B cell (primary cell): ENCODE measurements at regions not wholly inside any gene's neighbourhood (a gene's known extent, or its start where the extent isn't known, plus 50 kb on each side); places are given as distances from the start of the nearest gene placed in this dataset.

Experiments
- ATAC-seq: fragments of 200-7000 bp; cut with Tn5 transposase; one replicate; pipeline ENCODE4 v1.10.0; 2021; ENCODE audit warnings: low read depth, mild to moderate bottlenecking, moderate number of reproducible peaks, moderate library complexity
- CTCF ChIA-PET: fragments of 350-600 bp; sonication (Branson Sonifier 250); formaldehyde crosslinking; loops from one replicate; lab custom pipeline; 2021; ENCODE audit warnings: antibody characterized with exemption, inconsistent platforms; lab: Charles Lee
- POLR2A ChIA-PET: fragments of 350-600 bp; sonication (Branson Sonifier 250); formaldehyde crosslinking; loops from one replicate; lab custom pipeline; 2021; ENCODE audit warnings: antibody characterized with exemption; lab: Charles Lee
- DNase-seq: peaks from one replicate; pipeline ENCODE4 v3.0.0; 2013
- H2AFZ ChIP-seq: 2 replicates; pipeline ENCODE4 v1.6.1; 2012; ENCODE audit warnings: mild to moderate bottlenecking, low read depth, low read length; ENCODE audit not compliant: insufficient read depth, poor library complexity, severe bottlenecking
- H3K27ac ChIP-seq, 2 donors: 1 replicate in 1 of 2; 2 replicates in 1 of 2; pipeline ENCODE4 v1.5.1; 2012 to 2013; ENCODE audit warnings: low read length in 2 of 2, mild to moderate bottlenecking in 2 of 2, moderate library complexity in 1 of 2
- H3K27me3 ChIP-seq, 4 experiments: fragments of 200-600 bp in 1 of 4; sonication (generic) in 1 of 4; replicated peaks in 1 of 4; 1 replicate in 2 of 4; 2 replicates in 2 of 4; pipeline versions ENCODE4 v1.6.1 to v1.7.0; 2013 to 2016; ENCODE audit warnings: low read length in 3 of 4, mild to moderate bottlenecking in 2 of 4, mixed read lengths in 1 of 4, moderate library complexity in 1 of 4; ENCODE audit not compliant: insufficient read depth in 4 of 4, control insufficient read depth in 3 of 4; ENCODE audit errors: control extremely low read depth in 1 of 4
- H3K36me3 ChIP-seq, 2 experiments: replicated peaks in 1 of 2; 1 replicate in 1 of 2; 2 replicates in 1 of 2; pipeline versions ENCODE4 v1.6.1 to v1.7.1; 2013; ENCODE audit warnings: low read length in 1 of 2; ENCODE audit not compliant: insufficient read depth in 2 of 2, control insufficient read depth in 1 of 2; ENCODE audit errors: control extremely low read depth in 1 of 2, extremely low read depth in 1 of 2
- H3K4me1 ChIP-seq, 2 donors: fragments of 200-600 bp in 1 of 2; sonication (generic) in 1 of 2; 1 replicate in 1 of 2; 2 replicates in 1 of 2; pipeline versions ENCODE4 v1.5.1 to v1.6.1; 2013 to 2017; ENCODE audit warnings: low read length in 2 of 2; ENCODE audit not compliant: control insufficient read depth in 2 of 2, insufficient read depth in 2 of 2
- H3K4me2 ChIP-seq: replicated peaks from 2 replicates; pipeline ENCODE3; 2012; ENCODE audit warnings: mild to moderate bottlenecking, low read depth, low read length; ENCODE audit not compliant: poor library complexity, severe bottlenecking
- H3K4me3 ChIP-seq, 5 experiments: fragments of 200-600 bp in 1 of 5; sonication (generic) in 1 of 5; 1 replicate in 3 of 5; 2 replicates in 2 of 5; pipeline versions ENCODE4 v1.5.1 to v1.7.0; 2011 to 2016; ENCODE audit warnings: low read length in 4 of 5, mild to moderate bottlenecking in 4 of 5, low read depth in 2 of 5, control low read depth in 1 of 5, moderate library complexity in 1 of 5; ENCODE audit not compliant: insufficient read depth in 1 of 5; ENCODE audit errors: control extremely low read depth in 1 of 5, extremely low read depth in 1 of 5
- H3K79me2 ChIP-seq: fragments of 200-600 bp; sonication (generic); one replicate; pipeline ENCODE4 v1.6.0; 2016; ENCODE audit warnings: low read length; ENCODE audit not compliant: control insufficient read depth, insufficient read depth
- H3K9ac ChIP-seq: fragments of 200-600 bp; sonication (generic); 2 replicates; pipeline ENCODE4 v1.6.1; 2017; ENCODE audit warnings: mild to moderate bottlenecking, low read length, moderate library complexity
- H3K9me3 ChIP-seq, 3 donors: one replicate each; pipeline versions ENCODE4 v1.6.1 to v1.7.1; 2013; ENCODE audit warnings: low read length in 2 of 3; ENCODE audit not compliant: control insufficient read depth in 2 of 3, insufficient read depth in 1 of 3; ENCODE audit errors: control extremely low read depth in 1 of 3
- H4K20me1 ChIP-seq: 2 replicates; pipeline ENCODE4 v1.6.0; 2012; ENCODE audit warnings: mild to moderate bottlenecking, low read length; ENCODE audit not compliant: insufficient read depth, control insufficient read depth, poor library complexity, severe bottlenecking
- H3K27ac Mint-ChIP-seq: one replicate; pipeline ENCODE4 v1.8.0; 2021; ENCODE audit warnings: mixed read lengths
- H3K27me3 Mint-ChIP-seq: one replicate; pipeline ENCODE4 v1.8.0; 2021; ENCODE audit warnings: mixed read lengths
- H3K4me1 Mint-ChIP-seq: one replicate; pipeline ENCODE4 v1.8.0; 2021; ENCODE audit warnings: mixed read lengths
- H3K4me3 Mint-ChIP-seq: one replicate; pipeline ENCODE4 v1.8.0; 2021; ENCODE audit warnings: mixed read lengths
- H3K9me3 Mint-ChIP-seq: one replicate; pipeline ENCODE4 v1.8.0; 2022; ENCODE audit warnings: mixed read lengths; ENCODE audit not compliant: insufficient read depth
- EZH2 ChIP-seq: IDR thresholded peaks from 2 replicates; pipeline ENCODE4 v1.6.1; 2012; ENCODE audit warnings: borderline replicate concordance, low read depth, mild to moderate bottlenecking, moderate library complexity, low read length; ENCODE audit not compliant: insufficient read depth, poor library complexity, severe bottlenecking
- WGBS: methylation state at CpG from one replicate; pipeline ENCODE4 v1.1.5; 2013; ENCODE audit warnings: missing lambda C conversion rate; ENCODE audit not compliant: insufficient coverage; 5-methylcytosine and 5-hydroxymethylcytosine counted together
- intact Hi-C: fragments of 100-400 bp; cut with micrococcal nuclease; formaldehyde crosslinking; loops from one replicate; pipeline ENCODE4 v1.10.0; 2022
- TF ChIP-seq, protein P1 (sequence below): fragments of 200-600 bp; IDR thresholded peaks from one replicate; pipeline ENCODE4 v1.8.0; 2022; ENCODE audit warnings: antibody characterized with exemption, mild to moderate bottlenecking

DNA sequence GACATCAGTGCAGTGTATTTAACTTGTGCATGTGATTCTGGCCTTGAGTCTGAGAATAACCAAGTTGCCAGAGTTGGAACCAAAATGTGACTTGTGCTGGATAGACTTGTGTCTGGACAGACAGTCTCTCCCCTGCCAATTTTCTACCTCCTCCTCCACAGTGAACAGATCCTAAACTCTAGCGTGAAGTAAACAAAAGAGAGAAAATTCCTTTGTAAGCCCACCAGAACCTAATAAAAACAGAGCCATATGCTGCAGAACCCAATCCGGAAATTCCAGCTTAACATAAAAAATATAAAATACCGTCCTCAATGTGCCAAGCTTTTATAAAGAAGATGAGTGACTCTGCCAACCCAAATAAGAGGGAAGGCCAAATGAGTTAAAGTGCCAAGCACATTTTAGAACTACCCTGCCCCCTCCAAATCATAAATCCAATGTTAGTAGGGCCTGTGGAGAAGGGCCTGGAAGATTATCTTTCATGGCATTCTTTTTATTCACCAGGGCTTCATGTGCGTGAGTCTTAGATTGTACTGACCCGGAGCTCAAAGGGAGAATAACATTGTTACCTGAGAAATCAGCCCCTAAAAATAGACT is 344.6 kb upstream of the PROK2 start:
- whole genome bisulfite sequencing: 100% methylated on average over 2 of the region's 5 CpGs
- peaks cover 7% of the 10 kb centered on the region for H3K4me1 Mint-ChIP-seq
- CTCF ChIA-PET: no interaction called here

GRCh38 chr3:72128921-72129320 is 344.0 kb upstream of the PROK2 start:
- no peak overlapping the region for H3K4me3 Mint-ChIP-seq
- no peak overlapping the region for H3K4me3 ChIP-seq
- no peak overlapping the region for H3K4me2 ChIP-seq
- no peak overlapping the region for H3K9ac ChIP-seq
- peaks cover 4% of the 10 kb centered on the region for H3K27me3 Mint-ChIP-seq
- no peaks in the 10 kb centered on the region for H3K79me2 ChIP-seq
- H3K27ac Mint-ChIP-seq: no peak overlapping the region
- no peaks in the 10 kb centered on the region for H3K36me3 ChIP-seq
- H3K4me1 ChIP-seq: no peaks in the 10 kb centered on the region
- TF ChIP-seq, protein P1, sequence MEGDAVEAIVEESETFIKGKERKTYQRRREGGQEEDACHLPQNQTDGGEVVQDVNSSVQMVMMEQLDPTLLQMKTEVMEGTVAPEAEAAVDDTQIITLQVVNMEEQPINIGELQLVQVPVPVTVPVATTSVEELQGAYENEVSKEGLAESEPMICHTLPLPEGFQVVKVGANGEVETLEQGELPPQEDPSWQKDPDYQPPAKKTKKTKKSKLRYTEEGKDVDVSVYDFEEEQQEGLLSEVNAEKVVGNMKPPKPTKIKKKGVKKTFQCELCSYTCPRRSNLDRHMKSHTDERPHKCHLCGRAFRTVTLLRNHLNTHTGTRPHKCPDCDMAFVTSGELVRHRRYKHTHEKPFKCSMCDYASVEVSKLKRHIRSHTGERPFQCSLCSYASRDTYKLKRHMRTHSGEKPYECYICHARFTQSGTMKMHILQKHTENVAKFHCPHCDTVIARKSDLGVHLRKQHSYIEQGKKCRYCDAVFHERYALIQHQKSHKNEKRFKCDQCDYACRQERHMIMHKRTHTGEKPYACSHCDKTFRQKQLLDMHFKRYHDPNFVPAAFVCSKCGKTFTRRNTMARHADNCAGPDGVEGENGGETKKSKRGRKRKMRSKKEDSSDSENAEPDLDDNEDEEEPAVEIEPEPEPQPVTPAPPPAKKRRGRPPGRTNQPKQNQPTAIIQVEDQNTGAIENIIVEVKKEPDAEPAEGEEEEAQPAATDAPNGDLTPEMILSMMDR: no peak
- H4K20me1 ChIP-seq: no peaks in the 10 kb centered on the region
- H3K4me1 Mint-ChIP-seq: peaks cover 2% of the 10 kb centered on the region
- H3K27me3 ChIP-seq: peaks cover 0 to 6% (median 0%) of the 10 kb centered on the region in 4 experiments
- intact Hi-C loops: no loop called here
- ATAC-seq (no peak), DNase-seq (no peak)
- H2AFZ ChIP-seq: no peak overlapping the region
- H3K9me3 Mint-ChIP-seq: peaks cover 2% of the 10 kb centered on the region
- ChIA-PET POLR2A (interaction anchor here (0.6 kb wide), 1 partner anchor 34 kb away, joined by 3 read pairs; no protein-coding TSS in a partner anchor), CTCF (no interaction called here)
- no peak overlapping the region for H3K27ac ChIP-seq
- no CpG with 5 or more reads among the region's 2 CpGs for WGBS
- peaks cover 0 to 5% (median 4%) of the 10 kb centered on the region in 3 donors for H3K9me3 ChIP-seq

More for the DNA sequence above, 344.6 kb upstream of the PROK2 start:
- Histone ChIP-seq H3K4me3 (no peak overlapping the region), H3K79me2 (no peaks in the 10 kb centered on the region), H4K20me1 (no peaks in the 10 kb centered on the region), H3K4me2 (no peak overlapping the region), H3K36me3 (no peaks in the 10 kb centered on the region), H2AFZ (no peak overlapping the region), H3K27ac (no peak overlapping the region), H3K27me3 (peaks cover 0 to 6% (median 0%) of the 10 kb centered on the region in 4 experiments), H3K9me3 (peaks cover 0 to 5% (median 4%) of the 10 kb centered on the region in 3 donors), H3K4me1 (peaks cover 3 to 4% of the 10 kb centered on the region in 2 donors), H3K9ac (no peak overlapping the region)
- H3K4me3 Mint-ChIP-seq: no peak overlapping the region
- ATAC-seq (no peak), DNase-seq (no peak)
- POLR2A ChIA-PET: no interaction called here
- TF ChIP-seq, protein P1: no peak
- TF ChIP-seq EZH2: no peak
- intact Hi-C loops: no loop called here
- H3K9me3 Mint-ChIP-seq: peaks cover 2% of the 10 kb centered on the region
- no peak overlapping the region for H3K27ac Mint-ChIP-seq
- H3K27me3 Mint-ChIP-seq: peaks cover 4% of the 10 kb centered on the region
